ENCODE measurements at regions not wholly inside any gene's neighbourhood (a gene's known extent, or its start where the extent isn't known, plus 50 kb on each side); places are given as distances from the start of the nearest gene placed in this dataset.
"Not testable (repeated sequence)": the region's sequence is repeated elsewhere in the genome, so short reads cannot be mapped to it uniquely, and the experiment has no call there.

DNA sequence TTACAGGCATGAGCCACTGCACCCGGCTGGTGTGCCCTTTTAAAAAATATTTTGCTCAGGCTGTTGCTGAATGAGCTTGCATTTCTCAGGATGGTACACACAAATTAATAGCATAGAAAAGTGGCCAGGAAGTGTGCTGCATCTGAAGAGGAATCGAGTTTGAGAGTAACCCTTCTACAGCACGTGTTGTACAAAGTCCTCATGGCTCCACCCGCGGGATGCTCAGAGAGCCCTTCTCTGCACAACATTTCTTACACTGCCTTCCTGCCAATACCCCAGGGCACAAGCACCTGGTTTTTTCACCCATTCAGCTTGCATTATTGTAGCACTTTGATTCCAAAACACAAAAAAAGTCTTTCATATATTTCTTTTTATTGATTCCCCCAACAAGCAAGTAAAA lies 90.1 kb upstream of the NEDD4L start:
- DNase-seq, result no peak

DNA sequence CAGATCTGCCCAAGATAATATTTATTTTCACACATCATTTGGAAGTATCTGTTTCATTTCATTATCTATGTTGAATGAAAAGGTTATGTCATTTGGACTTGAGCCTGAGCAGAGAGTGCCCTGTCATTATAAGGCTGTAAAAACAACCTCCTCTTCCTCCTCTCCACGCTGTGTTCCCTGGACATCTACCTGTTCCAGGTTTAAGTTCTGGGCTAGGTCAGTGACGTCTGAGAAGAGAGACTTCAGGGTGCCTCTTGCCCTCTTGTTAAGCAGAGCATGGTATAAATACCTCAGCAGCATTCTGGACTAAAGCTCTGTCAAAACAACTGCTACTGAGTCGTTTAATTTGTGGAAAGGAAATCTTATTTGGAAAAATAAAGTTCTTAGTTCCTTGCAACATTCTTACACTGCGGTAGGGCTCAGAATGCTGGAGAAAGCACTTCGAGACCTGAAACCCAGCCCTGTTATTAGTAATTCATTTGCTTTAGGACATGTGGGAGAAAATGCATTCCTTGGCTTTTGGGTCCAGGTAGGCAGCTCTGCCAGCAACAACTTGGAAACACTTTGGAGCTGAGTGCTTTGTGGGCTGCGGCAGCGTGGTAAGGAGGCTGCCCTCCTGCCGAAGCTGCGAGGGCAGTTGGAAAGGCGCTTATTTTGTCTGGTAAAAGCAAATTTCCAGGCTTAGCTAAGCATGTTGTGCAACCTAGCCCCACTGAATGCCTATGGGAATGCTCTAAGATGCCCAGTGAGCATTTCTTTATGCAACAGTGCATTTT lies 91.8 kb upstream of the NEDD4L start:
- DNase-seq, result no peak

DNA sequence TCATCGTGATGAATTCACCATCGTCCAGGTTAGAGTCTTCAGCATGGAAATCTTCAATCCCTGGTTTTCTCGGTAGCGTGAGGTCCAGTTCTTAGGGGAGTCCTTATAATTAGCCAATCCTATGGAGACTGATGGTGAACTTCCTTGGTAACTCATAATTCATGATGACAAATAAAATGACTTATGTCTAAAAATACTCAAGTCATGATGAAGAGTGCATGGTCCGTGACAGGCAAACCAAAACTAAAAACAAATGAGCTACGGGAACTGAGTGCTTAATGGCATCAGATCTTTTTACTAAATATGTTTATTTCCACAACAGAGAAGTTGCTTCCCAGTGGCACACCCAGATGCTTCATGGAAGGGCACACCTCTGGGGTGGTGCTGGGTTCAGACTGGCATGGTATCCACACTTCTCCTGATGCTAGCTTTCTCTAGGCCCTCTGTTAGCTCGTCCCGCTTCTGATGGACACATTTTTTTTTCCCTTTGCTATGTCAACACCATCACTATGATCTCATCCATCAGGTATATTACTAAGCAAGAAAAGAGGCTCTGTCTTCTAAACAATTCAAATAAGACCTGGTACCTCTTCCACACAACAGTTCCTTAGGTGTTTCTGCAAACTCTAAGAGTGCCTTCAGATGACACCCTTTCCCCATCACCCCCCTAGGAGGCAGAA lies 92.8 kb upstream of the NEDD4L start:
- no peak for DNase-seq

DNA sequence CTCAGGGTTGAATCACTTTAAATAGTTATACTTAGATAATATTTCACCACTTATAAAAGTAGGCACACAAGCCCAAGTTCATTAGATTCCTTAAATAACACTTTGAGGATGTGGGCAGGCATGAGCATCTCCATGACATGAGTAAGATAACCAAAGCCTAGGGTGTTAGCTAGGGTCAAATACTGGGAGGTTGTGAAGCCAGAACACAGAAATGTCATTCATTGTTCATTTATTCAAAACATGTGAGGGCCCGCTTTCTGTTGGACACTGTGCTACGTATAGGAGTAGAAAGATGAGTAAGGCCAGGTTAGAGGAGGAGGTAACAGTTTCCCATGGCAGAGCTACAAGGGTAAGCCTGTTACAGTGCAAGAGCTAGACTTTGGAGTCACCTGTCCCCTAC lies 93.5 kb upstream of the NEDD4L start:
- no peak for DNase-seq

DNA sequence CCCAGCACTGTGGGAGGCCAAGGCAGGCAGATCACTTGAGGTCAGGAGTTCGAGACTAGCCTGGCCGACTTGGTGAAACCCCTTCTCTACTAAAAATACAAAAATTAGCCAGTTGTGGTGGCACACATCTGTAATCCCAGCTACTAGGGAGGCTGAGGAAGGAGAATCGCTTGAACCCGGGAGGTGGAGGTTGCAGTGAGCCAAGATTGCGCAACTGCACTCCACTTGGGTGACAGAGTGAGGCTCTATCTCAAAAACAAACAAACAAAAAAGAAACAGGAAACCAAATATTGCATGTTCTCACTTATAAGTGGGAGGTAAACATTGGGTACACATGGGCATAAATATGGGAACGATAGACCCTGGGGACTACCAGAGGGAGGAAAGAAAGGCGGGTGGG lies 94.7 kb upstream of the NEDD4L start:
- DNase-seq, result not testable (repeated sequence)

DNA sequence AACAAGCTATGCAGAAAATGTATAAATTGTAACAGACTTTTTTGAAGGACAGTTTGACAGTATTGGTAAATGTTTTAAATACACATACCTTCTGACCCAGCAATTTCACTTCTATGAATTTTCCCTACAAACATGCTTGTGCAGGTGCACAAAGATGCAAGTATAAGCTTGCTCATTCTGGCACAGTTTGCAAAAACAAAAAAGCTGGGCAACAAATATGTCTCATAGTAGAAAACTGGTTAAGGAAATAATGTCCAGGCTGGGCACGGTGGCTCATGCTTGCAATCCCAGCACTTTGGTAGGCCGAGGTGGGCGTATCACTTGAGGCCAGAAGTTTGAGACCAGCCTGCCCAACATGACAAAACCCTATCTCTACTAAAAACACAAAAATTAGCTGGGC lies 96.9 kb upstream of the NEDD4L start:
- DNase-seq, result no peak

DNA sequence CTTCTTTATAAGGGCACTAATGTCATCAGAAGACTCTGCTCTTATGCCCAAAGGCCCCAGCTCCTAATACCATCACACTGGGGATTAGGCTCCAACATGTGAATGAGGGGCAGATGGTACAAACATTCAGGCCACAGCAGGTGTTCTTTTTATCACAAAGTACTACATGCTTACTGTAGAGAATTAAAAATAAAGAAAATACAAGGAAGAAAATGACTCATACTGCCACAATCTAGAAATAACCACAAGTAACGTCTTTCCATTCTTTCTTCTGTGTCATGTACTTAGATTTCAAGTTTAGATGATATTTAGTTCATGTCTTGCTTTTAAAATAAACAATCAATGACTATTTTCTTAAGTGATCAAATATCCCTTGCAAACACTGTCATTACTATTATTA lies 100.3 kb upstream of the NEDD4L start:
- no peak for DNase-seq

DNA sequence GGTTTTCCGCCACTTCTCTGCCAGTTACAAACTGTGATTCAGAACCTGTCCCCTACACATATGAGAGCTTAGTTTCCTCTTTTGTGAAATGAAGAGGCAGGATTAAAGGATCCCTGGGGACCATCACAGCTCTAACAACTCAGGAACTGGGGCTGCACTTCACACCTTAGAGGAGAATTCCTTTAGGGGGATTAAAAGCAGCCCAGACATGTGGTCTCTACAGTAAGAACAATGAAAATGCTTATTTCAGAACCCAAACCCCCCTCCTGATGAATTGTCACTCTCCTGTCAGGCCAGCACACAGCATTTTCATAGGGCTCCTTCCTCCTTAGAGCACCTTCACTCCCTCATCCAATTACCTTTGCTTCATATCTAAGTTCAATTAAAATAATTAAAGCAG lies 101.5 kb upstream of the NEDD4L start:
- no peak for DNase-seq

DNA sequence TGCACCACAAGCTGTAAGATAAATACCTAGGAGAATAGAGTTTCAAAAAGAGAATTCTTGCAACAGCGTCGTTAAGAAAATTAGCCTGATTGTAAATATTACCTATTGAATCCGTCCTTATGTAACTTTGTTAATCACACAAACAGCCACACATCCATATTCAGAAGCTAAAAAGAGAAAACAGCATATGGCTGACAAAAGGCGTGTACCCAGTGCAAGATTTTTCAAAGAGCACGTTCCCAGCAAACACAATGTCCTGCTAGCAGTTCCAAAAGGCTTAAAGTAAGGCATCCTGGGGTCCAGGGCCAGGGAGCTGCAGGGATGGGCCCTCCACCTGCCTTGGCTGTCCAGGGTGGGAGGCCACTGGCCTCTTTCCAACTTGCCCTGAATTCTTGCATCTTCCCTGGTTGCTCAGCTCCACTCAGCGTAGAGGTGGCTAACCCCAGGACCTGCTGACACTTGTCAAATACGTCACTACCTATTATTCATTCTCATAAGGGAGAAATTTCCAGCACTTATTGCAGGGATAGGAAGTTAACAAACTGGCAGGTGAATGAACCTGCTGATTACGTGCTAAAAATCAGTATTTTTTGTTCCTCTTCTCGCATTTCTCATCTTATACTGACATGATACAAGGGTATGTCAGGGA lies 102.1 kb upstream of the NEDD4L start:
- no peak for DNase-seq

DNA sequence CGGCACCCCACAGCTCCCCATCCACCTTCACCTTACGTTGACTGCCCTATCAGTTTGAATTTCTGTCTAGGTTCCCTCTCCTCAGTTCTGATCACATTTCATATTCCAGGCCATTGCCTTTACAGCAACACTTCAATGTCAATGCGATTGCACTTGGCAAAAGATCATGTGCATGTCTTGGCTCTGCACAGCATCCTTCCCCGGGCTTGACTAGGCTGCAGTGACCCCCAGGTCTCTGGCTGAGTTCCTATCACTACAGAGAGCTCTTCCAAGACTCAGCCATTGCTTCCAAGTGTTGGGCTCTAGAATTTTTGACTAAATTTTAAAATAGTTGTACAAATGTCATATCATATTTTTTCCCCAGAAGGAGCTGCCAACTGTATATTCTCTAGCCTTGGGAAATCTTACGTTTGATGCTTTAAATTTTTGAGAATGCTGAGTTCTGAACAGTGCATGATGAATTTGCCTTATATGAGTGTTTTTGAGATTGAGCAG lies 103.8 kb upstream of the NEDD4L start:
- no peak for DNase-seq

DNA sequence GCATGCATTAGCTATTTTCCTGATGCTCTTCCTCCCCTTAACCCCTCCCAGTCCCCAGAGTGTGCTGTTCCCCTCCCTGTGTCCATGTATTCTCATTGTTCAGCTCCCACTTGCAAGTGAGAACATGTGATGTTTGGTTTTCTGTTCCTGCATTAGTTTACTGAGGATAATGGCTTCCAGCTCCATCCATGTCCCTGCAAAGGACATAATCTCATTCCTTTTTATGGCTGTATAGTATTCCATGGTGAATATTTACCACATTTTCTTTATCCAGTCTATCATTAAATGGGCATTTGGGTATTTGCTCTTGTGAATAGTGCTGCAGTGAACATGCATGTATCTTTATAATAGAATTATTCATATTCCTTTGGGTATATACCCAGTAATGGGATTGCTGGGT lies 109.7 kb upstream of the NEDD4L start:
- not testable (repeated sequence) for DNase-seq

DNA sequence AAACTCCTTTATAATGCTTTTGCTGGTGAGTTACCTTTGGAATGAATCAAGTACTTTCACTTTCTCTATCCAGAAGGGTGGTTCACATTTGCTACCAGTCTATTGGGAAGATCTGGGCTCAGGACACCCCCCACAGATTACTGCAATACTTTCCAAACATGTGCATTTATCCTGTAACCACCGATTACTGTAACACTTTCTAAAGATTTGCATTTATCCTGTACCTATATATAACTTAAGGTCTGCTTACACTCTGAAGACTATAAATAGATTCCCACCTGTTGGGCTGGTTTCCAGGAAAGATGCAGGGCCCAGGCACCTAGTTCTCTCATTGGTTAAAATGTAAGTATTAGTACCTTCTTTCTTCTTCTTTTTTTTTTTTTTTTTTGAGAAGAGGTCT lies 113.0 kb upstream of the NEDD4L start:
- no peak for DNase-seq

DNA sequence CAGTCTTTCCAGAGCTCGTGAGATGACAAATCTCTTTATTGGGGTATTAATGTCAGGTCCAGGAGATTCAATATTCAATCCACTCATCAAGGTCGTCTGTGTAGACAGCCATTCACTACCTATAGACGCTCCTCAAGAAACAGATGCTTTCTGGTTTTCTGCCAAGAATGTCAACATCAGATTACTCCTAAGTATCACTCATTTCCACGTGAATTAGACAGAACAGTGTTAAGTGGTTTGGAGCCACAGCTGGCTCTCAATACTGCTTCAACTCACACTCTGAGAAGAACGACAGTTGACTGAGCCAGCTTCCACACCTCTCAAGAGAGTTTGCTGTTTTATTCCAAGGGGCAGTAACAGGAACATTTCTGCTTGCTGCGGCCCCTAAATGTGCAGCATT lies 113.5 kb upstream of the NEDD4L start:
- no peak for DNase-seq

DNA sequence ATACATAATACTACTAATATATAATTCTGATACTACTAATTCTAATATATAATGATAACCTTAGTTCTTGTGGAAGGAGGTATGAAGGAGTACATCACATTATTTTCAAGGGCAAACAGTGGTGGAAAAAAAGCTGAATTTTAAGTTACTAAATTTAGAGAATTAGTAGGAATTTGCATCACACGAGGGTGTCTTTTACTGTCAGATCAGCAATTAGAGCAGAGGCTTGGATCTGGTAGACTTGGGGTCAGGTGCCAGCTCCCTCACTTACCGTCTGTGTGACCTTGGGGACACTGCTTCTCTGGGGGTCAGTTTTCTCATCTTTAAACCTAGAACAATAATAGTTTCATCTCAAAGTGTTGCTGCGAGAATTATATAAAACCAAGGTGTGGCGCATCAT lies 114.1 kb upstream of the NEDD4L start:
- DNase-seq, result no peak

DNA sequence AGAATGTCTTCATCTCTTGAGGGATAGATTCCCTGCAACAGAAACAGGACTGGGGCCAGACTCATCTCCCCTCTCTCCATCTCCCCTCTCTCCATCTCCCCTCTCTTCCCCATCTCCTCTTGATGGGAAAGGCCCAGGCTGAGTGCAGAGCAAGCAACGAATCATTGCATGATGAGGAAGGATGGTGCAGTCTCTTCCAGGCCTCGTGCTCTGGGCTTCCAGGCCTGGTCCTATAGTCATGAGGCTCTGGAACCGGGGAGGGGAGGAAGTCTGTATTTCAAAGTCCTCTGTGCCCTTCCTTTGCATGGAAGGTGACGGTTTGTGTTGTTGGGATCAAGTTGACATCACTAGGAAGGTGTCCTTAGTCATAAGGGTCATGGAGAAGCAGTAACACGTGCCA lies 115.6 kb upstream of the NEDD4L start:
- no peak for DNase-seq

DNA sequence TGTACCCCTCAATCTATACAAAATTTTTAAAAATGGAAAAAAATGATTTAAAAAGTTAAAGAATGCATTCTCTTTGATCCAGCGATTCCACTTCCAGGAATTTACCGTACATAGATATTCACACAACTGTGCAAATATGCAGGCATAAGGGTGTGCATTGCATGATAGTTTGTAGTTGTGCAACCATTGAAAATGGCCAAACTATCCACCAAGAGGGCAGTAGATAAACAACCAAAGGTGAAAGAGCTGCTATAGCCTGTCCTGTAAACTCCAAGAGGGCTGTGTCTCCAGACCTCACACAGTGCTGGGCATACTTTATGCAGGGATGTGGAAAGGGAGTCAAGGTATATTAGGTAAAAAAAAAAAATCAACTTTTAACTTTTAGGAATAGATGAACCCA lies 116.5 kb upstream of the NEDD4L start:
- DNase-seq, result no peak

DNA sequence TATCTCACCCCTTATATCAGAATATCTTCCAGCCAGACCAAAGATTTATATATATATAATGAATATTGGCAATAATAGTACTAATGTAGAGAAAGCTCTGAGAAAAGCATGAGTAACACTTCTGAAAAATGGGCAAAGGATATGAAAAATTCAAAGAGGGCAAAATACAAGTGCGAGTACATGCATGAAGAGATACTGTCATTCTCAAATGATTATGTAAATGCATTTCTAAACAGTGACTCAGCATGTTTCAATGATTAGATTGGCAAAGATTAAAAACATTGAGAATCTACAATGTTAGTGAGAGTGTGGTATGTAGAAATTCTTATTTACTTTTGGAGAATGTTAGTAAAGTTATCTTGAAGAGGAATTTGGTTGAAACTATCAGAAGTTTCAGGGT lies 118.3 kb upstream of the NEDD4L start:
- no peak for DNase-seq

DNA sequence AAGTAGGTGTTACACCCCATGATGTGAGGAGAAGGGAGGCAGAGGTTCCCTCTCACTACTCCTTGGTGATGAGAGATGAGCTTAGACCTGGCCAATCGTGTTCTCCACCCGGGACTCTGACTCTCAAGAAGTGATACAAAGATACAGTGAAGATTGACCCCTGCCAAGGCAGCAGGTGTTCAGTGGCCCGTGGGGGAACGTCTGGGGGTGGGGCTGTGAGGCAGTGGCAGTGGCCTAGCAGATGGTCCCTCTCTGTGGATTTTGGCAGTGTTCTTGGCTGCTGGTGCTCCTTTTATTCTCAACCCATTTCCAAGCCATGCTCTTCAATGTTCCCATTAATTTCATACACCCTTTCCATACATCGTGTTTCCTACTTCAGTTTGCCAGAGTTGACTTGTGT lies 120.4 kb upstream of the NEDD4L start:
- DNase-seq, result no peak

DNA sequence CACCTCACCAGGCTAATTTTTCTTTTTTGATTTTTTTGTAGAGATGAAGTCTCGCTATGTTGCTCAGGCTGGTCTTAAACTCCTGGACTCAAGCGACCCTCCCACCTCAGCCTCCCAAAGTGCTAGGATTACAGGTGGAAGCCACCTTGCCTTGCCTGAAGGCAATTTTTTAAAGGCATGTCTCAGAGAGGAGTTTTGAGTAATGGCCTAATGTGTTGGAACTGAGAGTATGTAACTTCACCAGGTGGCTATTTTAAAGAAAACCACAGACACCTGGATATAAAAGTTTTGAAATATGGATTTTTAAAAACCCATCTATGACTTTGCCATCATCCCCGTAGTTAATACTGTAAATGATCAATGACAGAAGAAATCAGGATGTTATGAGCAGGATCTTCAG lies 119.8 kb upstream of the ATP8B1 start:
- DNase-seq, result no peak

DNA sequence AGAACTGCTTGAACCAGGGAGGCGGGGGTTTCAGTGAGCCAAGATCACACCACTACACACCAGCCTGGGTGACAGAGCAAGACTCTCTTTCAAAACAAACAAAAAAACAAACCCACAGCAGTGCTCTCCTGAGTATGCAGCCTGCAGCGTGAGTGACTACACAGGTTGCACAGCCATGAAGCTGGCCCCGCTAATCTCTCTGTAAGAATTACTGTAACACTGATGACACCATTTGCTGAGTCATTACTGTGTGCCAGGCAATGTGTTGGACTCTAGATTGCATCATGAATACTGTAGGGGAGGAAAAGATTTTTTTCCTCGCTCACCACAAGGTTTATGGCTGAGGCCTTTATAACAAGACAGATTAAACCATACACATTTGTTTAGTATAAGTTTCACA lies 118.6 kb upstream of the ATP8B1 start:
- no peak for DNase-seq

DNA sequence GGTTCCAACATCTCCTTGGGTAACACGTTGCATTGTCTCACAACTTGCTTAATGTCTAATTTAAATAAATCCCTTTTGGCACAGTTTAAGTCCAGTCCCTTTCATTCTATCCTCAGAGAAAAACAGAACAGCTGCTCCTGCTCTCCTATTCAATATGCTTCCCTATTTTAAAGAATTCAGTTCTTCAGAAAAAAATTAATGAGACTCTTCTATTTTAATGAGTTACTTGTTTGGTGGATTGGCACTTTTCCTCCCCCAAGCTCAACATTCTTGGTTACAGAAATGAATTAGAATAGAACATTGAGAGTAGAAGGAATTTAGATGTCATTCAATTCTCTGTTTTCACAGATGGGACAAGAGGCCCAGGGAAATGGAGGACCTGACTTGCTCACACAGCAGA lies 116.9 kb upstream of the ATP8B1 start:
- DNase-seq, result no peak

DNA sequence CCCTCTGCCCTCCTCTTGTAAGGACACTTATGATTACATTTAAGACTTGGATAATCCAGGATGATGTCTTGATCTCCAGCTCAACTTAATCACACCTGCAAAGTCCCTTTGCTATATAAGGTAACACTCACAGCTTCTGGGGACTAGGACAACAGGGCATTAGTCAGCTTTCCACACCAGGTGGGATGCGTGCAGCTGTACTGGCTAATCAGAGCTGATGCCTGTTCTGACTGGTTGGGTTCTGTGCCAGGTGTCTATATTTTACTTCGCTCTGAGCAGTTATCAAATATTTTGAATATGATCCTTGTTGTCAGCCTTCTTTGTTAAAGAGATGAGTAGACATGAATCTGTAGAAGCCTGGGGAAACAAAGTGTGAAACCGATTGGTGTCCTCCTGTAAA lies 115.5 kb upstream of the ATP8B1 start:
- no peak for DNase-seq

DNA sequence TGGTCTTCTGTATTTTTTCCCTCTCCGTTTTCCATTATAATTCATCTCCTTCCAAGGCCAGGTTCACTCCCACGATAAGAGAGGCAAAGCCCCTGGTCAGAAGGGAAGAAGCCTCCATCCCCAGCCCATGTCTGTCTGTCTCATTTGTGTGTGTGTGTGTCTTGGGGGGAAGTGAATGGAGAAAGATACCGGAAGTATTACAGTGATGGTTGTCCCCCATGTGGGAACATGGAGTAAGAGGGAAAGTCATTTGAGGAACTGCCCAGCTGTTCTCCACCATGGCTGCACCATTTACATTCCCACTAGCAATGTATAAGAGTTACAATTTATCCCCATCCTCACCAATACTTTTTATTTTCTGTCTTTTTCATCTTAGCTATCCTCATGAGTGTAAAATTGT lies 113.6 kb upstream of the ATP8B1 start:
- DNase-seq, result no peak
